T-helper 1 cell treated with Interleukin-12 subunit alpha and Interleukin-12 subunit beta and Interleukin-4 antibody, amounts not matched to agents 30 μg/mL and 1 μg/mL, for 36 hours (primary cell): ENCODE measurements at regions not wholly inside any gene's neighbourhood (a gene's known extent, or its start where the extent isn't known, plus 50 kb on each side); places are given as distances from the start of the nearest gene placed in this dataset.

ENCODE experiments used
- H3K27ac Mint-ChIP-seq: one replicate; pipeline ENCODE4 v1.8.0; 2021; ENCODE audit warnings: mild to moderate bottlenecking, mixed read lengths
- H3K27me3 Mint-ChIP-seq: one replicate; pipeline ENCODE4 v1.8.0; 2021; ENCODE audit warnings: low read depth, mixed read lengths
- H3K36me3 Mint-ChIP-seq: one replicate; pipeline ENCODE4 v1.8.0; 2021; ENCODE audit warnings: low read depth, mixed read lengths
- H3K4me1 Mint-ChIP-seq: one replicate; pipeline ENCODE4 v1.8.0; 2021; ENCODE audit warnings: low read depth, mixed read lengths
- H3K4me3 Mint-ChIP-seq: one replicate; pipeline ENCODE4 v1.8.0; 2021; ENCODE audit warnings: mild to moderate bottlenecking, moderate library complexity, mixed read lengths
- H3K9me3 Mint-ChIP-seq: one replicate; pipeline ENCODE4 v1.8.0; 2021; ENCODE audit warnings: mixed read lengths

GRCh38 chr16:51951668-51952298, 595.2 kb downstream of the TOX3 start:
- no peaks in the 10 kb centered on the region for H3K36me3 Mint-ChIP-seq
- H3K27ac Mint-ChIP-seq: no peak overlapping the region
- H3K9me3 Mint-ChIP-seq: no peaks in the 10 kb centered on the region
- H3K4me3 Mint-ChIP-seq: no peak overlapping the region
- no peaks in the 10 kb centered on the region for H3K27me3 Mint-ChIP-seq
- no peaks in the 10 kb centered on the region for H3K4me1 Mint-ChIP-seq

- Mint-ChIP-seq H3K4me3 (no peak overlapping the region), H3K27me3 (no peaks in the 10 kb centered on the region), H3K4me1 (no peaks in the 10 kb centered on the region), H3K9me3 (no peaks in the 10 kb centered on the region), H3K36me3 (no peaks in the 10 kb centered on the region), H3K27ac (no peak overlapping the region)
Observed at GRCh38 chr16:51950118-51950780, 596.7 kb downstream of the TOX3 start.

GRCh38 chr16:51949282-51949681, 597.7 kb downstream of the TOX3 start:
- Mint-ChIP-seq H3K36me3 (no peaks in the 10 kb centered on the region), H3K9me3 (no peaks in the 10 kb centered on the region), H3K27me3 (no peaks in the 10 kb centered on the region)

GRCh38 chr16:51941412-51941811, 605.5 kb downstream of the TOX3 start:
- H3K4me1 Mint-ChIP-seq: no peaks in the 10 kb centered on the region
- H3K9me3 Mint-ChIP-seq: peaks cover 13% of the 10 kb centered on the region
- no peak overlapping the region for H3K4me3 Mint-ChIP-seq
- H3K36me3 Mint-ChIP-seq: no peaks in the 10 kb centered on the region
- H3K27ac Mint-ChIP-seq: no peak overlapping the region
- H3K27me3 Mint-ChIP-seq: no peaks in the 10 kb centered on the region

More at GRCh38 chr16:51949282-51949681, 597.7 kb downstream of the TOX3 start:
- no peaks in the 10 kb centered on the region for H3K4me1 Mint-ChIP-seq
- no peak overlapping the region for H3K27ac Mint-ChIP-seq
- no peak overlapping the region for H3K4me3 Mint-ChIP-seq

GRCh38 chr16:51940183-51940582, 606.8 kb downstream of the TOX3 start:
- Mint-ChIP-seq H3K27ac (no peak overlapping the region), H3K36me3 (no peaks in the 10 kb centered on the region), H3K4me1 (no peaks in the 10 kb centered on the region), H3K4me3 (no peak overlapping the region), H3K9me3 (peaks cover 14% of the 10 kb centered on the region), H3K27me3 (no peaks in the 10 kb centered on the region)

- H3K4me1 Mint-ChIP-seq: no peaks in the 10 kb centered on the region
- H3K4me3 Mint-ChIP-seq: no peak overlapping the region
- no peak overlapping the region for H3K27ac Mint-ChIP-seq
- H3K9me3 Mint-ChIP-seq: peaks cover 14% of the 10 kb centered on the region
- no peaks in the 10 kb centered on the region for H3K27me3 Mint-ChIP-seq
- no peaks in the 10 kb centered on the region for H3K36me3 Mint-ChIP-seq
Observed at GRCh38 chr16:51939378-51939871, 607.5 kb downstream of the TOX3 start.

GRCh38 chr16:51938861-51939260, 608.1 kb downstream of the TOX3 start:
- no peaks in the 10 kb centered on the region for H3K27me3 Mint-ChIP-seq
- H3K27ac Mint-ChIP-seq: no peak overlapping the region
- H3K4me3 Mint-ChIP-seq: no peak overlapping the region
- H3K4me1 Mint-ChIP-seq: no peaks in the 10 kb centered on the region
- H3K9me3 Mint-ChIP-seq: peaks cover 17% of the 10 kb centered on the region
- H3K36me3 Mint-ChIP-seq: no peaks in the 10 kb centered on the region

- H3K4me3 Mint-ChIP-seq: no peak overlapping the region
- no peaks in the 10 kb centered on the region for H3K27me3 Mint-ChIP-seq
- no peak overlapping the region for H3K27ac Mint-ChIP-seq
- H3K36me3 Mint-ChIP-seq: no peaks in the 10 kb centered on the region
- no peaks in the 10 kb centered on the region for H3K4me1 Mint-ChIP-seq
- H3K9me3 Mint-ChIP-seq: peaks cover 17% of the 10 kb centered on the region
Observed at GRCh38 chr16:51937771-51938170, 609.2 kb downstream of the TOX3 start.

- Mint-ChIP-seq H3K36me3 (no peaks in the 10 kb centered on the region), H3K4me3 (no peak overlapping the region), H3K9me3 (peaks cover 17% of the 10 kb centered on the region), H3K27me3 (no peaks in the 10 kb centered on the region), H3K4me1 (no peaks in the 10 kb centered on the region), H3K27ac (no peak overlapping the region)
Observed at GRCh38 chr16:51936846-51937245, 610.1 kb downstream of the TOX3 start.

GRCh38 chr16:51932317-51932716, 614.6 kb downstream of the TOX3 start:
- H3K4me3 Mint-ChIP-seq: no peak overlapping the region
- no peaks in the 10 kb centered on the region for H3K4me1 Mint-ChIP-seq
- peaks cover 21% of the 10 kb centered on the region for H3K9me3 Mint-ChIP-seq
- no peaks in the 10 kb centered on the region for H3K27me3 Mint-ChIP-seq
- H3K36me3 Mint-ChIP-seq: no peaks in the 10 kb centered on the region
- no peak overlapping the region for H3K27ac Mint-ChIP-seq

- H3K27me3 Mint-ChIP-seq: no peaks in the 10 kb centered on the region
- H3K4me1 Mint-ChIP-seq: no peaks in the 10 kb centered on the region
- no peak overlapping the region for H3K27ac Mint-ChIP-seq
- no peaks in the 10 kb centered on the region for H3K36me3 Mint-ChIP-seq
- peaks cover 20% of the 10 kb centered on the region for H3K9me3 Mint-ChIP-seq
- no peak overlapping the region for H3K4me3 Mint-ChIP-seq
Observed at GRCh38 chr16:51931653-51932052, 615.3 kb downstream of the TOX3 start.

- Mint-ChIP-seq H3K27me3 (no peaks in the 10 kb centered on the region), H3K27ac (no peak overlapping the region), H3K9me3 (peaks cover 18% of the 10 kb centered on the region), H3K4me3 (no peak overlapping the region), H3K4me1 (no peaks in the 10 kb centered on the region), H3K36me3 (no peaks in the 10 kb centered on the region)
Observed at GRCh38 chr16:51924744-51925143, 622.2 kb downstream of the TOX3 start.

- no peaks in the 10 kb centered on the region for H3K4me1 Mint-ChIP-seq
Observed at GRCh38 chr16:51922476-51922875, 624.5 kb downstream of the TOX3 start.

GRCh38 chr16:51919736-51920135, 627.2 kb downstream of the TOX3 start:
- H3K27me3 Mint-ChIP-seq: no peaks in the 10 kb centered on the region
- H3K36me3 Mint-ChIP-seq: no peaks in the 10 kb centered on the region
- H3K4me1 Mint-ChIP-seq: no peaks in the 10 kb centered on the region

More at GRCh38 chr16:51922476-51922875, 624.5 kb downstream of the TOX3 start:
- H3K4me3 Mint-ChIP-seq: no peak overlapping the region
- H3K9me3 Mint-ChIP-seq: peaks cover 10% of the 10 kb centered on the region
- H3K27me3 Mint-ChIP-seq: no peaks in the 10 kb centered on the region
- H3K27ac Mint-ChIP-seq: no peak overlapping the region
- H3K36me3 Mint-ChIP-seq: no peaks in the 10 kb centered on the region

GRCh38 chr16:51916814-51917213, 630.1 kb downstream of the TOX3 start:
- no peaks in the 10 kb centered on the region for H3K4me1 Mint-ChIP-seq
- H3K27ac Mint-ChIP-seq: no peak overlapping the region
- no peaks in the 10 kb centered on the region for H3K27me3 Mint-ChIP-seq
- no peaks in the 10 kb centered on the region for H3K36me3 Mint-ChIP-seq
- H3K4me3 Mint-ChIP-seq: no peak overlapping the region
- no peaks in the 10 kb centered on the region for H3K9me3 Mint-ChIP-seq

More at GRCh38 chr16:51919736-51920135, 627.2 kb downstream of the TOX3 start:
- H3K9me3 Mint-ChIP-seq: peaks cover 3% of the 10 kb centered on the region
- H3K4me3 Mint-ChIP-seq: no peak overlapping the region
- no peak overlapping the region for H3K27ac Mint-ChIP-seq
